ENCODE measurements at regions not wholly inside any gene's neighbourhood (a gene's known extent, or its start where the extent isn't known, plus 50 kb on each side); places are given as distances from the start of the nearest gene placed in this dataset.

DNA sequence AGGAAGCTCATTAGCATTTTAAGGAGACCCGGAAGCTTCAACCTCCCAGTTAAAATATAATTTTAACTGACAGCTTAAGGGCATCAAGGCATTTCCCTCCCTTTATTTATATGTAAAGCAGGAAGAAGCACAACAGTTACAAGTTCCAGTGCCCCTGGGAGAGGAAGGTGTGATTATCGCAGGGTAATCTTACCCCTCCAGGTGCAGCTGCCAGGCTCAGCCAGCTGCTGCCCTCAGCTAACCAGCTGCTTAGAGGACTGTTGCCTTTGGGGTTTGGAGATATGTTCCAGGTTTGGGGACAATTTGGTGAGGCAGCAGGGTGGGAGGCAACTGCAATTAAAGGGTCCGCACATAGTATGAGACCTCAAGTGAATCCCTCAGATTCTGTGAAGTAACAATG, 55.3 kb upstream of the SETBP1 start:
- TF ChIP-seq EZH2 (IDR thresholded peaks at IDR 0.05; ENCODE audit: insufficient read depth, low read length) = no peak
- TF ChIP-seq, protein P1, sequence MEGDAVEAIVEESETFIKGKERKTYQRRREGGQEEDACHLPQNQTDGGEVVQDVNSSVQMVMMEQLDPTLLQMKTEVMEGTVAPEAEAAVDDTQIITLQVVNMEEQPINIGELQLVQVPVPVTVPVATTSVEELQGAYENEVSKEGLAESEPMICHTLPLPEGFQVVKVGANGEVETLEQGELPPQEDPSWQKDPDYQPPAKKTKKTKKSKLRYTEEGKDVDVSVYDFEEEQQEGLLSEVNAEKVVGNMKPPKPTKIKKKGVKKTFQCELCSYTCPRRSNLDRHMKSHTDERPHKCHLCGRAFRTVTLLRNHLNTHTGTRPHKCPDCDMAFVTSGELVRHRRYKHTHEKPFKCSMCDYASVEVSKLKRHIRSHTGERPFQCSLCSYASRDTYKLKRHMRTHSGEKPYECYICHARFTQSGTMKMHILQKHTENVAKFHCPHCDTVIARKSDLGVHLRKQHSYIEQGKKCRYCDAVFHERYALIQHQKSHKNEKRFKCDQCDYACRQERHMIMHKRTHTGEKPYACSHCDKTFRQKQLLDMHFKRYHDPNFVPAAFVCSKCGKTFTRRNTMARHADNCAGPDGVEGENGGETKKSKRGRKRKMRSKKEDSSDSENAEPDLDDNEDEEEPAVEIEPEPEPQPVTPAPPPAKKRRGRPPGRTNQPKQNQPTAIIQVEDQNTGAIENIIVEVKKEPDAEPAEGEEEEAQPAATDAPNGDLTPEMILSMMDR (IDR thresholded peaks at IDR 0.05; ENCODE audit: insufficient read depth, low read depth, low read length) = no peak
- H3K27ac Mint-ChIP-seq (ENCODE audit: unreplicated experiment) = no peak overlapping the region
- FAIRE-seq = no peak

GRCh38 chr18:44626236-44626635, 54.5 kb upstream of the SETBP1 start:
- no peaks in the 10 kb centered on the region for H3K36me3 Mint-ChIP-seq (ENCODE audit: low read depth, unreplicated experiment)
- no peak overlapping the region for H2AFZ ChIP-seq (ENCODE audit: low read depth, low read length)
- TF ChIP-seq, protein P1 (IDR thresholded peaks at IDR 0.05; ENCODE audit: insufficient read depth, low read depth, low read length) = no peak
- TF ChIP-seq EZH2 (IDR thresholded peaks at IDR 0.05; ENCODE audit: insufficient read depth, low read length) = no peak
- no peak overlapping the region for H3K27ac Mint-ChIP-seq (ENCODE audit: unreplicated experiment)
- H3K4me1 ChIP-seq (ENCODE audit: insufficient read depth, low read length) = peaks cover 5% of the 10 kb centered on the region
- H3K4me1 Mint-ChIP-seq (ENCODE audit: low read depth, unreplicated experiment) = peaks cover 8% of the 10 kb centered on the region
- no peaks in the 10 kb centered on the region for H3K9me3 ChIP-seq (ENCODE audit: insufficient read depth, low read depth, low read length)
- no peak overlapping the region for H3K4me3 Mint-ChIP-seq (ENCODE audit: unreplicated experiment)
- H3K79me2 ChIP-seq (ENCODE audit: insufficient read depth, low read length) = no peaks in the 10 kb centered on the region
- H3K9ac ChIP-seq (ENCODE audit: low read length) = no peak overlapping the region
- no peak for FAIRE-seq
- no peak for DNase-seq (ENCODE audit: low read depth)
- no peak overlapping the region for H3K27ac ChIP-seq (ENCODE audit: low read depth, low read length)
- no peaks in the 10 kb centered on the region for H4K20me1 ChIP-seq (ENCODE audit: insufficient read depth, low read length)
- no peak overlapping the region for H3K4me2 ChIP-seq (ENCODE audit: low read length)
- no peaks in the 10 kb centered on the region for H3K9me3 Mint-ChIP-seq (ENCODE audit: unreplicated experiment)
- no peak overlapping the region for H3K4me3 ChIP-seq (ENCODE audit: insufficient read depth, low read depth, low read length)
- H3K27me3 ChIP-seq (ENCODE audit: insufficient read depth, low read length) = no peaks in the 10 kb centered on the region
- H3K36me3 ChIP-seq (ENCODE audit: insufficient read depth, low read length) = no peaks in the 10 kb centered on the region
- H3K27me3 Mint-ChIP-seq (ENCODE audit: low read depth, unreplicated experiment) = no peaks in the 10 kb centered on the region

More for the DNA sequence above, 55.3 kb upstream of the SETBP1 start:
- Mint-ChIP-seq H3K9me3 (ENCODE audit: unreplicated experiment) (no peaks in the 10 kb centered on the region), H3K27me3 (ENCODE audit: low read depth, unreplicated experiment) (no peaks in the 10 kb centered on the region), H3K4me3 (ENCODE audit: unreplicated experiment) (no peak overlapping the region), H3K36me3 (ENCODE audit: low read depth, unreplicated experiment) (no peaks in the 10 kb centered on the region), H3K4me1 (ENCODE audit: low read depth, unreplicated experiment) (peaks cover 8% of the 10 kb centered on the region)
- no peak overlapping the region for H3K27ac ChIP-seq (ENCODE audit: low read depth, low read length)
- H3K27me3 ChIP-seq (ENCODE audit: insufficient read depth, low read length) = no peaks in the 10 kb centered on the region
- H3K4me1 ChIP-seq (ENCODE audit: insufficient read depth, low read length) = peaks cover 5% of the 10 kb centered on the region
- no peak overlapping the region for H3K4me3 ChIP-seq (ENCODE audit: insufficient read depth, low read depth, low read length)
- no peak overlapping the region for H3K4me2 ChIP-seq (ENCODE audit: low read length)
- no peaks in the 10 kb centered on the region for H3K9me3 ChIP-seq (ENCODE audit: insufficient read depth, low read depth, low read length)
- H4K20me1 ChIP-seq (ENCODE audit: insufficient read depth, low read length) = no peaks in the 10 kb centered on the region
- H3K79me2 ChIP-seq (ENCODE audit: insufficient read depth, low read length) = no peaks in the 10 kb centered on the region
- H3K36me3 ChIP-seq (ENCODE audit: insufficient read depth, low read length) = no peaks in the 10 kb centered on the region
- no peak overlapping the region for H2AFZ ChIP-seq (ENCODE audit: low read depth, low read length)
- no peak for DNase-seq (ENCODE audit: low read depth)
- H3K9ac ChIP-seq (ENCODE audit: low read length) = no peak overlapping the region

- FAIRE-seq = no peak
Measured at GRCh38 chr18:44626807-44627206, 53.9 kb upstream of the SETBP1 start.

More at GRCh38 chr18:44626807-44627206, 53.9 kb upstream of the SETBP1 start:
- no peaks in the 10 kb centered on the region for H4K20me1 ChIP-seq (ENCODE audit: insufficient read depth, low read length)
- no peaks in the 10 kb centered on the region for H3K36me3 Mint-ChIP-seq (ENCODE audit: low read depth, unreplicated experiment)
- H3K4me1 Mint-ChIP-seq (ENCODE audit: low read depth, unreplicated experiment) = peaks cover 8% of the 10 kb centered on the region
- H3K27me3 Mint-ChIP-seq (ENCODE audit: low read depth, unreplicated experiment) = no peaks in the 10 kb centered on the region
- no peaks in the 10 kb centered on the region for H3K9me3 Mint-ChIP-seq (ENCODE audit: unreplicated experiment)
- H3K27ac ChIP-seq (ENCODE audit: low read depth, low read length) = no peak overlapping the region
- peak overlapping the region; percentile 18 for H3K4me2 ChIP-seq (ENCODE audit: low read length)
- no peak for TF ChIP-seq EZH2 (IDR thresholded peaks at IDR 0.05; ENCODE audit: insufficient read depth, low read length)
- TF ChIP-seq, protein P1 (IDR thresholded peaks at IDR 0.05; ENCODE audit: insufficient read depth, low read depth, low read length) = no peak
- no peaks in the 10 kb centered on the region for H3K36me3 ChIP-seq (ENCODE audit: insufficient read depth, low read length)
- H2AFZ ChIP-seq (ENCODE audit: low read depth, low read length) = peak overlapping the region; percentile 18
- H3K9me3 ChIP-seq (ENCODE audit: insufficient read depth, low read depth, low read length) = no peaks in the 10 kb centered on the region
- DNase-seq (ENCODE audit: low read depth) = no peak
- H3K4me1 ChIP-seq (ENCODE audit: insufficient read depth, low read length) = peaks cover 5% of the 10 kb centered on the region
- H3K27ac Mint-ChIP-seq (ENCODE audit: unreplicated experiment) = peak overlapping the region; percentile 86
- H3K9ac ChIP-seq (ENCODE audit: low read length) = no peak overlapping the region
- H3K79me2 ChIP-seq (ENCODE audit: insufficient read depth, low read length) = no peaks in the 10 kb centered on the region
- H3K4me3 Mint-ChIP-seq (ENCODE audit: unreplicated experiment) = no peak overlapping the region
- H3K4me3 ChIP-seq (ENCODE audit: insufficient read depth, low read depth, low read length) = no peak overlapping the region
- H3K27me3 ChIP-seq (ENCODE audit: insufficient read depth, low read length) = no peaks in the 10 kb centered on the region
